ENCODE measurements at regions not wholly inside any gene's neighbourhood (a gene's known extent, or its start where the extent isn't known, plus 50 kb on each side); places are given as distances from the start of the nearest gene placed in this dataset.

DNA sequence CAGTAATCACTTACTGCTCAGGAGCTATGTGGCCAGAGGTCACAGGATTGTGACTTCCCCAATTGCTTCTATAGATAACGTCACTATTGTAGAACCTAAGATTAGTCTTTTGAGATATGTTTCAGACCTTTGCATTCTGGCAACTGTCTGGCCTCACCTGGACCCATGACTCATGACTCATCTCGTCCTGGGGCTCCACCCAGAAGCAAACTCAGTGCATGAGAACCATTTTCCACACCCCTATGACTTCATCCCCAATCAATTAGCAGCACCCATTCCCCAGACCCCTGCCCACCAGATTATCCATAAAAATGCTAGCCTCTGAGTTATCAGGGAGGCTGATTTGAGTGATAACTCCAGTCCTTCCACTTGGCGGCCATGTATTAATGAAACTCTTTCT, 186.9 kb downstream of the EMP1 start:
- no peak for DNase-seq (ENCODE audit: low read depth)

DNA sequence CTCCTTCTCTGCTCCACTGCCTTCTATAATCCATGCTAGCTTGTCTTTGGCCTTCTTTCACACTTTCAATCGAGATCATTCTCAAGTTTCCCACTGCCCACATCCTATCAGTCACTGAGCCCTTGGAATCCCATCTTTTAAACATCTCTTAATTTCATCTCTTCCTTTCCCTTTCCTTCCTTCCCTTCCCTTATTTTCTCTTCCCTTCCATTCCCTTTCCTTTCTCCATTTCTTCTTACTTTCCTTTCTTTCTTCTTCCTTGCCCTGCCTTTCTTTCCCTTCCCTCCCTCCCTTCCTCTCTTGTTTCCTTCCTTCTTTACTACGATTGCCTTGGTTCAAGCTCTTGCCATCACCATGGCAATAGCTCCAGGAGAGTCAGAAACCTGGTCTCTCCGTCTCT, 183.8 kb downstream of the EMP1 start:
- DNase-seq (ENCODE audit: low read depth): no peak

DNA sequence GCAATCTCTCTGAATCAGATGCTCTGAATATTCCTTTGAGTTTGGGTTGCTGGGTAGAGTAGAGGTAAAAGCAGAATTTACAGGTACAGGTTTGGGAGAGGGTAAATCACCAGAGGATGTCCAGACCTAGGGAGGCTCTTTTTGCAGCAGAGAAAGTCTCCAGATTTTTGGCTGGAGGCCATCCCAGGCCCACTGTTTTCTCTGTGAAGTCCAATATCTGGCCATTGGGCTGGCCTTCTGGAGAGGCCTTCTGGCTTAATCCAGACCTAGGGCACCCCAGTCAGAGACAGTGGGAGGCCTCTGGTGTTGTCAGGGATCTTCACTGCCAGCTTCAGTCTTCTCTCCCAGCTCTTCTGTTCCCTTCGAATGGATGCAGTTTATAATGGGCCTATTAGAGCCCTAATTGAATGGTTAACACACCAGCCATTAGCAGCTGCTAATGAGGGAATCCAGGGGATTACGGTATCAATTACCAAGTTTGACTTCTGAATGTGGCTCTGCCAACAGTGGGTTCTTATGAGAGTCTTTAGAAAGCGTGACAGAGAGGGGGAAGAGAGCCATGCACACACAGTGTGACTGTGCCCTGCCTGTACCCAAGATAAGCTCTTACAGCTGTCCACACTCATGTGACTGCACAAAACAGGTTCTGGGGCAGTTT, 183.1 kb downstream of the EMP1 start:
- DNase-seq (ENCODE audit: low read depth): no peak

DNA sequence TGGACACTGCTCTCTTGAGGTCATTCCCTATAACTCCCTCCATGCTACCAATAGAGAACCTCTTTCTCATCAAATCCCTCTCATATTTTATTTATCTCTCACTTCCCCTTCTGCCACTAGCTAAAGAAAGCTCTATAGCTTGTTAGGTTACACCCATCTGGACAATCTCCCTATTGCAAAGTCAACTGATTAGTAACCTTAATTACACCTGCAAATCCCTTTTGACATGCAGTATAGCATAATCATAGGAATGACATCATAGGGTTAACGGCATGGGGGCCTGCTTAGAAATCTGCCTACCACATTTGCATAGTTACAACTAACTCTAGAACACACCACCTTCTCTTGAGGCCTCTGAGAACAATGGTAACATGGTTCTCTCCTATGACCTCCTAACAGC, 181.2 kb downstream of the EMP1 start:
- DNase-seq (ENCODE audit: low read depth): no peak

DNA sequence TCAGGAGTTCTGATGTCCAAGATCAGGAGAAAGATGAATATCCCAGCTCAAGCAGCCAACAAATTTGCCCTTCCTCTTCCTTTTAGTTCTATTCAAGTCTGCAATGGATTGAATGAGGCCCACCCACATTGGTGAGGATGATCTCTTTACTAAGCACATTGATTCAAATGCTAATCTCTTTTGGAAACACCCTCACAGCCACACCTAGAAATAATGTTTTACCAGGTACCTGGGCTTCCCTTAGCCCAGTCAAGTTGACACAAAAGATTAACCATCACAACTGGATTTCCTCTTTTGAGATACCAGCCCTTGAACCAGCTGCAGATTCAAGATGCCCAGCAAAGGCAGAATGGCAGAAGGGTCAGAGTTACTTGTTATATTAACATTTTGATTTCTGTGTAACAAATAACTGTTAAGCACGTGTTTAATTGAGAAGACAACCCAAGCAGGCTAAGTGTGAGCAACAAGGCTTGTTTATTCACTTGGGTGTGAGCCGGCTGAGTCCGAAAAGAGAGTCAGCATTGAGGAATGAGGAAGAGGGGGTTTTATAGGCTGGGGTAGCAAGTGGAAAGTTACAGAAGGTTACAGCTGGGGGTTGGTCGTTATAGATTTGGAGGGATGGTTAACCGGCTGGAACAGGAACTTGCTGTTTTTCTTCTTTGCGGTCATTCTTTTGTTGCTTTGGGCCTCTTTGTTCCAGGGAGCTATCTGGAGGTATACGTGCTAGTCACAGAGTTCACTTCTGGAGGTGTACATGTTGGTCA, 180.3 kb downstream of the EMP1 start:
- no peak for DNase-seq (ENCODE audit: low read depth)

DNA sequence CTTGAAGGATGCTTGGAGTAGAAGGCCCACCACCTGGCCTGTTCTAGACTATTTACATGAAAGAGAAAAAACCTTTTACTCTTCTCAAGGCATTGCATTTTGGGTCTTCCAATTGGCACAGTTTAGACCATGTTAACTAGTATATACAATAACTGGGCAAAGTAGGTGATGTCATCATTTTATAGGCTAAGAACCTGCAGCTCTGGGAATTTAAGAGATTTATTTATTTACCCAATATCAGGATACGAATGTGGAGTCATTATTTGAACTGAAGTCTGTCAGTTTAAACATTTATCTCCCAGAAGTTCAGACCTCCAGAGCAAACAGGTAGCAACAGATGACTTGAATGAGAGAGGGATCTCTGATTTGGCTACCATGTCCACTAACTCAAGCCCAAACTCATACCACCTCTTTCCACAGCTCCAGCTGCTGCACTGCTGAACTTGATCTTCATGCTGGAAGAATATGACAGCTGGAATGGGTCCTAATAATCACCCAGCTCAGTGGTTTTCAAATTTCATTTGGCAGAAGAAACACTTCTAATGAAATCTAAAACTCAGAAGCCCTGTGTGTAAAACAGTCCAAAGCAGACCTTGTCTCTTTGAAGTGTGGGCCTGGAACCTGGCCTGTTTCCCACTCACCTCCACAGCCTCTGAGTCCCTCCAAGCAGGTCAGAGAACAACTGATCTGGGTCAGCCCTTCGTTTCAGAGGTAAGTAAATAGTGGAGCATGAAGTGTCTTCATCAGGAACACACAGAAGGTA, 179.2 kb downstream of the EMP1 start:
- DNase-seq (ENCODE audit: low read depth): no peak

DNA sequence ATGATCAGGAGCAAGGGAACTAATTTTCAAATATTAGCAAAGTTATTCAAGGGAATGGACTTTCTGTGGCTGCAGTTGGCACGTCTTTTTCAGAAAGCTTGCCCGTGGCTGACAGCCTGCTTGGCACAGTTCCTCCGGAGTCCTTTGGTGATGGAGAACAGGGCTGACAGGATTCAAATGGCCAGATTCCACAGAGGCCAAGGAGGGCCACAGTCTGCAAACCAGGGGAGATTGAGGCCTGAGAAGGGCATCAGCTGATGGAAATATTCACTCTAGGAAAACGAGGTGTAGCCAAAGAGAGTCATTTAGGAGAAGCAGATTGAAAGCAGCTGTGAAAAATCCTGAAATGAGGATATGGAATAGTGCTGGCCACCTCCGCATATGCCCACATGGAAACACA, 178.3 kb downstream of the EMP1 start:
- no peak for DNase-seq (ENCODE audit: low read depth)

DNA sequence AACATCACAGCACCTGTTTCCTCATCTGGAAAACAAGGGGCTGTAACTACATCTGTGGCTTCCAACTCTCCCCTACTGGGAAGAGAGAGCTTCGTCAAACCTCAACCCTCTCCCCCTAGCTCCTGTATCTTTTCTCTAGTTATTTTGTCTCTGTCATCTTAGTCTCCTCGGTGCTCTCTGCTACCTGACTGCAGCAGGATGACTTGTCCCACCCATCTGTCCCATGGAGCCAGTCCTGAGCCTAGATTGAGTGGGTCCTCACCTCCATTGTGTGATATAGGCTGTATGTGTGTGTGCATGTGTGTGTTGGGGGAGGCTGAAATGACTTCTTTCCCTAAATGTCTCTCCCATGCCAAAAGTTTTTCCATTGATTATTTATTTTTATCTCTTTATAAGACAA, 177.3 kb downstream of the EMP1 start:
- no peak for DNase-seq (ENCODE audit: low read depth)

DNA sequence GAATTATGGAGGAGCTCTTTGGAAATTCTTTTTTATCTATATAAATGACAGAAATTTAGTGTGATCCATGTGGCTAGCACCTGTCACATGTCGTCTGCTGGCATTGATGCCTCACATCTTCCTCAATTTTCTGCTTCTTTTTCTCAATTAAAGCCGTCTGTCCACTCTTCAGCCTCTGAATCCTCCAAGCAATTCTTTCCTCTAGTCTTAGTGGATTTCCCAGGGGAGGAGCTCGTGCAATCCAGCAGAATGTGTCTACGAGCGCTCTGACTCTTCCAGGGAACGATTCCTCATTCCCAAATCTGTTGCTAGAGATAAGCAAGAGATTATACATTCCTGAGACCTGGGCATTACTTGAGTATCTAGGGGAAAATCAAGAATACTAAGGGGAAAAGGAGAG, 176.6 kb downstream of the EMP1 start:
- DNase-seq (ENCODE audit: low read depth): no peak

DNA sequence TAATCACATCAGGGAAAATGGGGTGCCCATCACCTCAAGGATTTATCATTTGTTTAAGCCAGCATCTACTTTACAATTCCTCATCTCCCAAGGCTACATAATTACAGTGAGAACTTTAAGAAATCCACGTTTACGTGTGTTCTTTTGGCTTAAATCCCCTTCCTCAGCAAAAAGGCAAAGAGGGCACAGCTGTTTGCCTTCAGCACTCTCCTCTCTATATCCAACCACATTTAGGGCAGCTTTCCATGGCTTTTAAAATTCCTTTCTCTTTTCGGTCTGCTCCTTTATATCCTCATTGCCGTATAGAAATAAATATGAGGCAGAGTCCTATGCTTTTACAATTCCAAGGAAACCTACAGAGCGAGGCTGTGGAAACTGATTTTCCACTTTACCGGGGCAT, 175.9 kb downstream of the EMP1 start:
- DNase-seq (ENCODE audit: low read depth): no peak

DNA sequence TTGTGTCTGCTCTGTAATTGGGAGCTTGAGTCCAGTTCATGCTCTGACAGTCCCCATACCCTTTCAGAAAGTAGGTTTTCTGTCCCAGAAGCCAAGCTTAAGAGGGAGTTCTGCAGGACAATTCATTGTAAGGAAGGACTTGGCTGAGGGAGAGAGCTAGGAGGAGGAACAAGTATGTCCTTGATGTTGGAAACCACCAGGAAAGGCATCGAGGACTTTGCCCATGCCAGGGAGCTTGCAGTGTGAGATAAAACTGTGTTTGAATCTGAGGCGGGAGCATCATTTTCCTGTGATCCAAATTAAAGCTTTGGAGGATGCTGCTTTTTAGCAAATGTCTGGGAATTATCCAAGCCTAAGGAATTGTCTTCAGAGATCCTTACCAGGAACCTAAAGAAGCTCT, 175.3 kb downstream of the EMP1 start:
- no peak for DNase-seq (ENCODE audit: low read depth)

DNA sequence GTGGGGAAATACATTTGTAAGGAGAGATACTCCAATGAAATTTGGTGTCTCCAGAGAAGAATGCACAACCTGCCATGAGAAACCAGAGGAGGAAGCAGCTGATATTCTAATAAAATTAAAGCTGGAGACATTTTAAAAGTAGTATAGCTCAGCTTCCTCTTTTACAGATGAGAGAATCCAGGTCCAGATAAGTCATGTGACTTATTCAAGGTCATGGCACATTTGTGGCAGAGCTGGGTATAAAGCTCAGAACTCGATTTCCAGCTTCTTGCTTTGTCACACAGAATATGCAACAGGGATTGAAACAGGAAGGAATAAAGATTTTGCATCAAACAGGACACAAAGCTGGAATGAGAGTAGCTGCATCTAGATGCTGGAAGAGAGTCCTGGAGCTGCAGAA, 174.8 kb downstream of the EMP1 start:
- DNase-seq (ENCODE audit: low read depth): no peak

DNA sequence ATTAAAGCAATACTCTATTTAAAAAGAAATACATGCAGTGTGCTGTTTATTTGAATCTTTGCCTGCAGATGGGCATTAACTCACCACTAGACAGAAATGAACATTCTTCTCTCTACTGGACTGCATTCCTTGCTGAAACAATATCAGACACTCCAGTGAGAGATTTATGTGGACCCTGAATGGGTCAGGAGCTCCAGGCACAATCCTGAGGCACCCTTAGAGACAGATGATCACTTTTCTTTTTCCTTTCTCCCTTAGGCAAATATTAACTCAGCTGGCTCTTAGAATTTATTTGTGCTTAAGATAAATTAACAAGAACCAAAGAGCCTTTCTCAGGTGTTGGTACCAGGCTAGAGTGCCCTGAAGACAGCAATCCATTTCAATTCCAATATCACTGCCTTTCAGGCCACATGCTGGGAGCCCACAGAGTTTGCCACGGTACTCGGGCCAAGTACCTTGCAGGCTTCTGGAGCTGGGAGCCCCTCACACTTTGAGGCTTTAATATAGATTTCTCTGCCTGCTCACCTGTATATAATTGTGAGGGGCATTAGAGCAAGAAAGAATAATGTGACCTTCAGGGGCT, 173.0 kb downstream of the EMP1 start:
- no peak for DNase-seq (ENCODE audit: low read depth)

DNA sequence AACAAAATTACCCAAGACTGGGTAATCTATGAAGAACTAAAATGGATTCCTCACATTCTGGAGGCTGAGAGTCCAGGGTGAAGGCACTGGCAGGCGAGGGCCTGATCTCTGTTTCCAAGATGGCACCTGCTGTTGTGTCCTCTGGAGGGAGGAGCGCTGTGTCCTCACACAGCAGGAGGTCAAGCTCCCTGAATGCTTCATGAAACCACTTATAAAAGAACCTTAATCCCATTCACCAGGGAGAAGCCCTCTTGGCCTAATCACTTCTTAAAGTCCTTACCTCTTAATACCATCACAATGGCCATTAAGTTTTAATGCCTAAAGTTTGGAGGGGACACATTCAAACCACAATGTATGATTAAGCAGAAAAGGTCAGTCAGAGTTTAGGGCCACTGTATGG, 172.4 kb downstream of the EMP1 start:
- DNase-seq (ENCODE audit: low read depth): no peak

DNA sequence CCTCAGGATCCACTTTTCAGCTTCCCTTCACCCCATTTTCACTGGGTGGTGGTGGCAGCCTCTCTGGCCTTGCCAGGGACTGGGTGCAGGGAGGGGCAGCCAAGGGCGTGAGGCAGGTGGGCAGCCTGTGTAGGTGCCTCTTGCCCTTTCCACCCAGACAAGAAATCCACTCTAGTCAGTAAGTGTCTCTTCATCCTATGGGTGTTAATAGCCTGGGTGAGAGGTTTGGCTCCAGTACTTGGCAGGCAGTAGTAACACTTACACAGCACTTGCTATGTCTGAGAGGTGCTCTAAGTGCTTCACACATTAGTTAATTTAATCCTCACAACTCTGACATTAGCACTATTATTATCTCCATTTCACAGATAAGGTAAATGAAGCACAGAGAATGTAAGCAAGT, 171.9 kb downstream of the EMP1 start:
- no peak for DNase-seq (ENCODE audit: low read depth)

DNA sequence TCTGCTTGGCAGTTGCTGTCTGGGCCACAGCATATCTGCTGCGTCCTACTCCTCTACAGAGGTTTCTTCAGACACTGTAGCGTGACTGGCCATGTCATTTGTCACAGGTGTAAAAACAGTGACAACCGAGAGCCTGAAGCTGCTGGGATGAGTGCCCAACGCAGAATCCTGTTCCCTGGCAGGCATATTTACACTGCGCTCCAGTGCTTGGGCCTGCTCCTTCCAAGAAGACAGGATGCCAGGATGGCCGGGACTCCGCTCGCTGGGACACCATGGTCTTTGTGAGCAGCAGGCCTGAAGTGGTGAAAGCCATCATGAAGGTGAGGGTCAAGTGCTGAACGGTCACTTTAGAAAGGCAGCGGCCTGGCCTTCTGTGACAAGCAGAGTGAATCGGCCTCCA, 171.4 kb downstream of the EMP1 start:
- DNase-seq (ENCODE audit: low read depth): no peak

DNA sequence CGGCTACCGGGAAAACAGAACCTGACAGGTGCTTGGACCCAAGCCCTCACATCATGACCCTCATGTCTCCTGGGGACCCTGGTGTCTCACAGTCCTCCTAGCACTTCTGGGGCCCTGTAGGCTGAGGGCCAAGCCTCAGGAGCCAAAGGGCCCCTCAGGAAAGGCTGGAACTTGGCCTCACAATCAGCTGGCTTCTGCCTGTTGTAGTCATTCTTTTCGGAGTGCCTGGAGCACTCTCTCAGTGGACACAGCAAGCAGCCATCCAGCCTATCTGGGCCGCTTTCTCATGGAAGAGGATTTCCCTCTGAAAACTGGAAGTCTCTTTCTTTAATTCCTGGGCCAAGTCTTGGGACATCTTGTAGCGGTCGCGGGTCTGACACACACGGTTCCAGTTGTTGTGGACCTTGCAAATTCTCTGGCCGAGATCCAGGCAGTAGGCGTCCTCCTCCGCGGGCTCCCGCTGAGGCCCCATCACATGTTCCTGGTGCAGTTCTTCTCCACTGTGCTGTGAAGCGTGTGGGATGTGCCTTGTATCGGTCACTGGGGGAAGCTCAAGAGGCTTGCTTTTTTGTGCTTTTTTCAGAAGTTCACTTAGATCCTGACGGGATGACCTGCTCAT, 169.3 kb downstream of the EMP1 start:
- DNase-seq (ENCODE audit: low read depth): no peak

DNA sequence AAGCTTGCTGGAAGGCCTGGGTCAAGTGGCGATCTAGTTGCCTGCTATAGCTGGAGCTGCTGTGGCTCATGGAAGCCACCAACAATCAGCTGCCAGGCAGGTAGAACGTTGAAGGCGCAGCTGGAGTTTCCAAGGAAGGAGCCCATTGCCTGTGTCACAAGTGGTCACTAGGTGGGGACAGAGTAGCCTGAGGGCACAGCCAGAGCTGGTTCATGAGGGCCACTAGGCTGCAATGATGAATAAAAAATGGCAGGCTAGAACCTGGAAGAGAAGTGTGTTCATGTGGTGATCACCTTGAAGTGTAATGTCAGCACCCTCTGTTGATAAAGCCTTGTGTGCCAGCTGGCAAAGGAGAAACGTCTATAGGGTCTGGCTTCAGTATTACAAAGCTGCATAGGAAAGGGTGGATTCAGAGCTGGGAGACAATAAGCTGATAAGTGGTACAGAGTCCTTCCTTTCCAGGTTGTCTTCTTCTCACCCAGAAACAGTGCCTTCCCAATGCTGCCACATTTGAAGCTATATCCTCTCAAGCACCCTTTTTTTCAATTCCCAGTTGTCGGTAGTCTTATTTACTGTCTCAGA, 165.8 kb downstream of the EMP1 start:
- no peak for DNase-seq (ENCODE audit: low read depth)

DNA sequence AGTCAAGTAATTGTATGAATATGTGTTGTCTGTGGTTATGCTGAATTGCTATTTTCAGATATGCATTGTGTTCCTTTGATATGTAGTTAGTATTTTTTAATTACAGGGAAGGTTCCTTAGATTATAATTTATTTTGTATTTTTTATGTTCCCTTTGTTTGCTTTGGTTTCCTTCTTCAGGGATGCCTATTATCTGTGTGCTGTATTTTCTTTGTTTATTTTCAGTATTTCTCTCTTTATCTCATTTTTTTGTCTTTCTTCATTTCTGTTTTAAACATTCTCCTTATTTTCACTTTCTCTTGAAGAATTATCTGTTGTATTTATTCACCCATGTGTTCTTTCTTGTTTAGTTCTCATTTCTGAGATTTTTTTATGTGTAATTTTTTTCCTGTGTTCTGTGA, 163.1 kb downstream of the EMP1 start:
- no peak for DNase-seq (ENCODE audit: low read depth)

DNA sequence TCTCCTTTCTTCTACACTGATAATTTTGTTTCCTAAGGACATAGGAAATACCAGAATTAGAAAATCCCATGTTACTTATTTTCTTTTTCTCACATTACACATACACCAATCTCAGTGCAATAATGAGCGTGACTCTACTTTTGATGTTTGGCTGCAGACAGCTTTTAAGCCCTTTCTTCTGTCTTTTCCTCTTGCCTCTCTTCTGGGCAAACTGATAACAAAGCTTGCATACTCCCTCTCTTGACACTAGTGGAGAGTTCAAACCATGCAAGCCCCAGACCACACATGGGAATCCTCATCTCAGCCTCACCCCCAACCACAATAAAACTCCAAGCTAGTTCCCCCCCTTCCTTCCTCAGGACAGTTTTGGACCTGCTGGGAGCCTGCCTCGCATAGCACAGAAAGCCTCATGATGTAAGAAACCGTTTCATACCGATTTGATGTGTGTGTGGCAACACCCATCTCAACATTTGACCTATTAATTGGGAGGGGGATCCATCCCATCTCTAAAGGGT, 161.9 kb downstream of the EMP1 start:
- no peak for DNase-seq (ENCODE audit: low read depth)

DNA sequence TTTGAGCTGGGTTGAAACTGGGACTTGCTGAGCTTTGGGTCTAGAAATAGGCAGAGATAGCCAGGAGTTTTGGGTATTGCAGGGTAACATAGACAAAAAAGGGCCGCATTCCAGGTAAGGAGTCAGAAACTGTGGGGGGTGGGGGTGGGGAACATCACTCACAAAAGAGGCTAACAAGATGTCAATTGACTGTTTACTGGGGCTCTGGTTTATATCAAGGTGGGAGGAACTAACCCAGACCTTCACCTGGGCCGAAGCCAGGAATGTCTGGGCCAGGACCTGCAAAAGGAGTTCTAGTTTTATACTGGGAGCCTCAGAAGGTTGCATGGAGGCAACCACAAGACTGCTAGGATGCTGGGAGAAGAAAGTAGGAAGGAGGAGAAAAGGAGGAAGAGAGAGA, 154.4 kb downstream of the EMP1 start:
- no peak for DNase-seq (ENCODE audit: low read depth)

DNA sequence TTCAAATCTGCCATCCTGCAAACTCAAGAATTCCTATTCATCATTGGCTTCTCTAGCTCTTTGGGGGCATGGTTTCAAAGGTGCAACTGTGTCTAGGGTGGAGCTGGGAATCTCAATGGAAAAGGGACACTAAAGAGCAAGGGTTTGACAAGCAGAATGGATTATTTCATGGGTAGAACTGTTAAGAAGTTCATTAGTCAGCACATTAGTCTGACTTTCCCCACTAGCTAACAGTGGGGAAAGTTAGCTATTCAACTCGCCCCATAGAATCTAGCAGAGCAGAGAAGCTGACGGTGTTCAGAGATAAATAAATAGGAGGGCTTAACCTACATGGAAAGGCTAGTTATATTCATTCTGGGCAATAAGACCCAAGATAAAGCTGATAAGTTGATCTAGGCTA, 153.9 kb downstream of the EMP1 start:
- no peak for DNase-seq (ENCODE audit: low read depth)
